DND-41 (cell line): ENCODE measurements at regions not wholly inside any gene's neighbourhood (a gene's known extent, or its start where the extent isn't known, plus 50 kb on each side); places are given as distances from the start of the nearest gene placed in this dataset.

Experiments used
- ATAC-seq: fragments of 200-7000 bp; cut with Tn5 transposase; 3 replicates; pipeline ENCODE4 v1.9.1; 2021; ENCODE audit warnings: low read depth; ENCODE audit not compliant: insufficient read depth
- DNase-seq: peaks from one replicate; pipeline ENCODE4 v3.0.0-alpha.2; 2020
- H2AFZ ChIP-seq: 2 replicates; pipeline ENCODE4 v1.6.0; 2012; ENCODE audit warnings: low read depth, low read length
- H3K27ac ChIP-seq: 2 replicates; pipeline ENCODE4 v1.5.1; 2012; ENCODE audit warnings: low read length, inconsistent platforms
- H3K27me3 ChIP-seq: fragments of 200-600 bp; sonication (generic); 2 replicates; pipeline ENCODE4 v1.6.0; 2012; ENCODE audit warnings: low read length, mild to moderate bottlenecking, inconsistent platforms; ENCODE audit not compliant: insufficient read depth, poor library complexity
- H3K36me3 ChIP-seq: 2 replicates; pipeline ENCODE4 v1.5.1; 2012; ENCODE audit warnings: low read length, inconsistent platforms; ENCODE audit not compliant: insufficient read depth
- H3K4me1 ChIP-seq: 2 replicates; pipeline ENCODE4 v1.5.1; 2012; ENCODE audit warnings: mild to moderate bottlenecking, low read length; ENCODE audit not compliant: insufficient read depth
- H3K4me2 ChIP-seq: 2 replicates; pipeline ENCODE4 v1.6.0; 2012; ENCODE audit warnings: mild to moderate bottlenecking, moderate library complexity, low read length, inconsistent platforms; ENCODE audit not compliant: insufficient read depth
- H3K4me3 ChIP-seq, 2 experiments: fragments of 200-600 bp in 1 of 2; shearing (Covaris generic) in 1 of 2; 2 replicates each; pipeline ENCODE4 v1.5.1; 2012 to 2016; ENCODE audit warnings: inconsistent platforms in 2 of 2, low read length in 2 of 2, mild to moderate bottlenecking in 2 of 2, low read depth in 1 of 2, moderate library complexity in 1 of 2
- H3K79me2 ChIP-seq: 2 replicates; pipeline ENCODE4 v1.6.0; 2012; ENCODE audit warnings: low read length, inconsistent platforms; ENCODE audit not compliant: insufficient read depth
- H3K9ac ChIP-seq: 2 replicates; pipeline ENCODE4 v1.6.0; 2012; ENCODE audit warnings: low read depth, mild to moderate bottlenecking, inconsistent platforms, low read length, moderate library complexity
- H3K9me3 ChIP-seq: 2 replicates; pipeline ENCODE4 v1.5.1; 2012; ENCODE audit warnings: low read length, moderate library complexity, mild to moderate bottlenecking, inconsistent platforms; ENCODE audit not compliant: insufficient read depth, severe bottlenecking
- H4K20me1 ChIP-seq: 2 replicates; pipeline ENCODE4 v1.6.0; 2012; ENCODE audit warnings: low read length; ENCODE audit not compliant: insufficient read depth
- CTCF ChIP-seq: IDR thresholded peaks from 2 replicates; pipeline ENCODE4 v1.5.1; 2012; ENCODE audit warnings: borderline replicate concordance, low read length, moderate library complexity, mild to moderate bottlenecking; ENCODE audit not compliant: poor library complexity, severe bottlenecking; ENCODE audit errors: extremely low read depth
- EZH2 ChIP-seq: IDR thresholded peaks from 3 replicates; pipeline ENCODE4 v1.6.1; 2012; ENCODE audit warnings: borderline replicate concordance, low read depth, mild to moderate bottlenecking, moderate library complexity, low read length, inconsistent platforms; ENCODE audit not compliant: severe bottlenecking

- DNase-seq, result no peak
- no peaks in the 10 kb centered on the region for H3K36me3 ChIP-seq
- no peaks in the 10 kb centered on the region for H3K79me2 ChIP-seq
- no peak overlapping the region for H3K4me2 ChIP-seq
- no peak for ATAC-seq
- no peak overlapping the region for H3K4me3 ChIP-seq
- H3K9me3 ChIP-seq, result no peaks in the 10 kb centered on the region
- no peak for TF ChIP-seq CTCF
- TF ChIP-seq EZH2, result no peak
- no peak overlapping the region for H3K9ac ChIP-seq
- H3K27me3 ChIP-seq, result no peaks in the 10 kb centered on the region
- H4K20me1 ChIP-seq, result no peaks in the 10 kb centered on the region
- no peak overlapping the region for H2AFZ ChIP-seq
- no peak overlapping the region for H3K27ac ChIP-seq
- H3K4me1 ChIP-seq, result no peaks in the 10 kb centered on the region
These were observed 1032.2 kb upstream of the SEMA6D start for GRCh38 chr15:46685096-46685495.

GRCh38 chr15:46685681-46686080, 1031.6 kb upstream of the SEMA6D start:
- no peak overlapping the region for H3K4me2 ChIP-seq
- no peak overlapping the region for H3K27ac ChIP-seq
- no peak overlapping the region for H3K4me3 ChIP-seq
- ATAC-seq (no peak), DNase-seq (no peak)
- no peaks in the 10 kb centered on the region for H3K4me1 ChIP-seq
- H3K36me3 ChIP-seq, result no peaks in the 10 kb centered on the region
- H4K20me1 ChIP-seq, result no peaks in the 10 kb centered on the region
- no peak overlapping the region for H3K9ac ChIP-seq
- TF ChIP-seq CTCF (no peak), EZH2 (no peak)
- no peaks in the 10 kb centered on the region for H3K79me2 ChIP-seq
- no peaks in the 10 kb centered on the region for H3K9me3 ChIP-seq
- H2AFZ ChIP-seq, result no peak overlapping the region
- H3K27me3 ChIP-seq, result no peaks in the 10 kb centered on the region

GRCh38 chr15:46696281-46696680, 1021.0 kb upstream of the SEMA6D start:
- no peaks in the 10 kb centered on the region for H3K4me1 ChIP-seq
- no peaks in the 10 kb centered on the region for H3K79me2 ChIP-seq
- no peak for DNase-seq
- no peaks in the 10 kb centered on the region for H3K36me3 ChIP-seq
- no peaks in the 10 kb centered on the region for H3K27me3 ChIP-seq
- no peak overlapping the region for H3K4me2 ChIP-seq
- H3K4me3 ChIP-seq, result no peak overlapping the region
- H4K20me1 ChIP-seq, result no peaks in the 10 kb centered on the region
- no peak overlapping the region for H3K27ac ChIP-seq
- no peak overlapping the region for H3K9ac ChIP-seq
- no peak overlapping the region for H2AFZ ChIP-seq
- no peaks in the 10 kb centered on the region for H3K9me3 ChIP-seq
- ATAC-seq, result no peak
- no peak for TF ChIP-seq CTCF
- no peak for TF ChIP-seq EZH2

GRCh38 chr15:46701346-46701745, 1016.0 kb upstream of the SEMA6D start:
- ATAC-seq (no peak), DNase-seq (no peak)
- H3K4me1 ChIP-seq, result no peaks in the 10 kb centered on the region
- H3K36me3 ChIP-seq, result no peaks in the 10 kb centered on the region
- H3K27ac ChIP-seq, result no peak overlapping the region
- no peaks in the 10 kb centered on the region for H3K27me3 ChIP-seq
- H3K79me2 ChIP-seq, result no peaks in the 10 kb centered on the region
- no peak overlapping the region for H2AFZ ChIP-seq
- H3K9me3 ChIP-seq, result no peaks in the 10 kb centered on the region
- H4K20me1 ChIP-seq, result no peaks in the 10 kb centered on the region
- H3K4me3 ChIP-seq, result no peak overlapping the region
- TF ChIP-seq EZH2, result no peak
- no peak for TF ChIP-seq CTCF
- no peak overlapping the region for H3K4me2 ChIP-seq
- no peak overlapping the region for H3K9ac ChIP-seq
